Ishikawa (cell line): ENCODE measurements at regions not wholly inside any gene's neighbourhood (a gene's known extent, or its start where the extent isn't known, plus 50 kb on each side); places are given as distances from the start of the nearest gene placed in this dataset.

Source experiments
- CEBPB ChIP-seq: IDR thresholded peaks from 2 replicates; pipeline ENCODE4 v1.6.1; 2012
- CREB1 ChIP-seq: IDR thresholded peaks from 2 replicates; pipeline ENCODE4 v1.6.1; 2012; ENCODE audit warnings: low read depth
- EP300 ChIP-seq: IDR thresholded peaks from 2 replicates; pipeline ENCODE4 v1.6.1; 2012; ENCODE audit warnings: borderline replicate concordance
- FOXM1 ChIP-seq: IDR thresholded peaks from 2 replicates; pipeline ENCODE4 v1.6.1; 2012; ENCODE audit warnings: low read depth, borderline replicate concordance
- RAD21 ChIP-seq: IDR thresholded peaks from 2 replicates; pipeline ENCODE4 v1.6.1; 2012; ENCODE audit warnings: low read depth
- TAF1 ChIP-seq: IDR thresholded peaks from 2 replicates; pipeline ENCODE4 v1.6.1; 2012; ENCODE audit warnings: low read depth, mild to moderate bottlenecking
- TCF12 ChIP-seq: IDR thresholded peaks from 2 replicates; pipeline ENCODE4 v1.6.1; 2012; ENCODE audit warnings: low read depth
- TEAD4 ChIP-seq: IDR thresholded peaks from 2 replicates; pipeline ENCODE4 v1.6.1; 2012
- TF ChIP-seq, protein P1 (sequence below): IDR thresholded peaks from 2 replicates; pipeline ENCODE4 v1.6.1; 2012
- TF ChIP-seq, protein P2 (sequence below): IDR thresholded peaks from 2 replicates; pipeline ENCODE4 v1.6.1; 2012
- TF ChIP-seq, protein P3 (sequence below): IDR thresholded peaks from 2 replicates; pipeline ENCODE4 v1.6.1; 2012; ENCODE audit warnings: low read depth, mild to moderate bottlenecking

DNA sequence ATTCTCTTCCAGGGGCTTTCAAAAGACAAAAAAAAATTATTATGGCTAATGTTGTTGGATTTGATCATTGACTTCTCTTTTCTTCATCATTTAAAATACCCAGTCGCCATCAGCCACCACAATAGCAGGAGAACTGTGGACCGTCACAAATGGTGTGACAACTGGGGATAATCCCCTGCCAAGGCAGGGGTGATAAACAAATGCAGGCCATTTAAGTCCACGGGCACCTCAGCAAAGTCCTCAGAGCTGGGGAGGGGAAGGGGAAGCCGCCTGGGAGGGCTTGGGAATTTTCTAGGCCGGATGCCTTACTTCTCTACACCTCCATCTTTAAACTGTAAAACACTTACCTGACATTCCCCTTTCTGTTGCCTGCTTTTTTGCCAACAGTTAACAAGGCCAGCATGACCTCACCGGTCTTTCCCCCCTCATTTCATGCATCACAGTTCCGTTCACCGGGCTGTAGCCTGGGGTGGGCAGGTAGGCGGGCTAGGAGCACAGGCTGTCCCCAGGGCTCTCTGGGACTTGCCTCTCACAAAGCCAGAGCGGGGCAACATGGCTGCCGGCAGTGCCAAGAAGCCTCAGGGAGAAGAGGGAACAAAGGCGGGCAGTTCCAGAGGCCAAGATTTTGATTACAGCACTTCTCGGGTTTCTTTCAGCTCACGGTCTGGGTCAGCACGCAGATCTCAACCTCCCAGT lies 820.4 kb downstream of the BCL11A start:
- TF ChIP-seq FOXM1: no peak
- TF ChIP-seq, protein P1, sequence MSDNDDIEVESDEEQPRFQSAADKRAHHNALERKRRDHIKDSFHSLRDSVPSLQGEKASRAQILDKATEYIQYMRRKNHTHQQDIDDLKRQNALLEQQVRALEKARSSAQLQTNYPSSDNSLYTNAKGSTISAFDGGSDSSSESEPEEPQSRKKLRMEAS: no peak
- no peak for TF ChIP-seq TCF12
- TF ChIP-seq, protein P2, sequence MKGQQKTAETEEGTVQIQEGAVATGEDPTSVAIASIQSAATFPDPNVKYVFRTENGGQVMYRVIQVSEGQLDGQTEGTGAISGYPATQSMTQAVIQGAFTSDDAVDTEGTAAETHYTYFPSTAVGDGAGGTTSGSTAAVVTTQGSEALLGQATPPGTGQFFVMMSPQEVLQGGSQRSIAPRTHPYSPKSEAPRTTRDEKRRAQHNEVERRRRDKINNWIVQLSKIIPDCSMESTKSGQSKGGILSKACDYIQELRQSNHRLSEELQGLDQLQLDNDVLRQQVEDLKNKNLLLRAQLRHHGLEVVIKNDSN: no peak
- no peak for TF ChIP-seq RAD21
- TF ChIP-seq EP300: no peak
- TF ChIP-seq, protein P3, sequence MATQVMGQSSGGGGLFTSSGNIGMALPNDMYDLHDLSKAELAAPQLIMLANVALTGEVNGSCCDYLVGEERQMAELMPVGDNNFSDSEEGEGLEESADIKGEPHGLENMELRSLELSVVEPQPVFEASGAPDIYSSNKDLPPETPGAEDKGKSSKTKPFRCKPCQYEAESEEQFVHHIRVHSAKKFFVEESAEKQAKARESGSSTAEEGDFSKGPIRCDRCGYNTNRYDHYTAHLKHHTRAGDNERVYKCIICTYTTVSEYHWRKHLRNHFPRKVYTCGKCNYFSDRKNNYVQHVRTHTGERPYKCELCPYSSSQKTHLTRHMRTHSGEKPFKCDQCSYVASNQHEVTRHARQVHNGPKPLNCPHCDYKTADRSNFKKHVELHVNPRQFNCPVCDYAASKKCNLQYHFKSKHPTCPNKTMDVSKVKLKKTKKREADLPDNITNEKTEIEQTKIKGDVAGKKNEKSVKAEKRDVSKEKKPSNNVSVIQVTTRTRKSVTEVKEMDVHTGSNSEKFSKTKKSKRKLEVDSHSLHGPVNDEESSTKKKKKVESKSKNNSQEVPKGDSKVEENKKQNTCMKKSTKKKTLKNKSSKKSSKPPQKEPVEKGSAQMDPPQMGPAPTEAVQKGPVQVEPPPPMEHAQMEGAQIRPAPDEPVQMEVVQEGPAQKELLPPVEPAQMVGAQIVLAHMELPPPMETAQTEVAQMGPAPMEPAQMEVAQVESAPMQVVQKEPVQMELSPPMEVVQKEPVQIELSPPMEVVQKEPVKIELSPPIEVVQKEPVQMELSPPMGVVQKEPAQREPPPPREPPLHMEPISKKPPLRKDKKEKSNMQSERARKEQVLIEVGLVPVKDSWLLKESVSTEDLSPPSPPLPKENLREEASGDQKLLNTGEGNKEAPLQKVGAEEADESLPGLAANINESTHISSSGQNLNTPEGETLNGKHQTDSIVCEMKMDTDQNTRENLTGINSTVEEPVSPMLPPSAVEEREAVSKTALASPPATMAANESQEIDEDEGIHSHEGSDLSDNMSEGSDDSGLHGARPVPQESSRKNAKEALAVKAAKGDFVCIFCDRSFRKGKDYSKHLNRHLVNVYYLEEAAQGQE: no peak
- no peak for TF ChIP-seq CREB1
- no peak for TF ChIP-seq TAF1
- TF ChIP-seq TEAD4: no peak
- TF ChIP-seq CEBPB: no peak
